ENCODE measurements at regions not wholly inside any gene's neighbourhood (a gene's known extent, or its start where the extent isn't known, plus 50 kb on each side); places are given as distances from the start of the nearest gene placed in this dataset.

GRCh38 chr10:62744136-62744535 lies 60.4 kb upstream of the ADO start:
- TF ChIP-seq POLR2AphosphoS5 (IDR thresholded peaks at IDR 0.05; ENCODE audit: low read depth, low read length), result no peak
- TF ChIP-seq POLR2A (IDR thresholded peaks at IDR 0.05; ENCODE audit: low read depth, low read length), result no peak
- no peak for TF ChIP-seq SPI1 (IDR thresholded peaks at IDR 0.05; ENCODE audit: low read depth, low read length)
- no peak for TF ChIP-seq TAF1 (IDR thresholded peaks at IDR 0.05; ENCODE audit: low read depth, low read length)

Measured in GM12891 (cell line).